ENCODE measurements at regions not wholly inside any gene's neighbourhood (a gene's known extent, or its start where the extent isn't known, plus 50 kb on each side); places are given as distances from the start of the nearest gene placed in this dataset.
"Not testable (repeated sequence)": the region's sequence is repeated elsewhere in the genome, so short reads cannot be mapped to it uniquely, and the experiment has no call there.

DNA sequence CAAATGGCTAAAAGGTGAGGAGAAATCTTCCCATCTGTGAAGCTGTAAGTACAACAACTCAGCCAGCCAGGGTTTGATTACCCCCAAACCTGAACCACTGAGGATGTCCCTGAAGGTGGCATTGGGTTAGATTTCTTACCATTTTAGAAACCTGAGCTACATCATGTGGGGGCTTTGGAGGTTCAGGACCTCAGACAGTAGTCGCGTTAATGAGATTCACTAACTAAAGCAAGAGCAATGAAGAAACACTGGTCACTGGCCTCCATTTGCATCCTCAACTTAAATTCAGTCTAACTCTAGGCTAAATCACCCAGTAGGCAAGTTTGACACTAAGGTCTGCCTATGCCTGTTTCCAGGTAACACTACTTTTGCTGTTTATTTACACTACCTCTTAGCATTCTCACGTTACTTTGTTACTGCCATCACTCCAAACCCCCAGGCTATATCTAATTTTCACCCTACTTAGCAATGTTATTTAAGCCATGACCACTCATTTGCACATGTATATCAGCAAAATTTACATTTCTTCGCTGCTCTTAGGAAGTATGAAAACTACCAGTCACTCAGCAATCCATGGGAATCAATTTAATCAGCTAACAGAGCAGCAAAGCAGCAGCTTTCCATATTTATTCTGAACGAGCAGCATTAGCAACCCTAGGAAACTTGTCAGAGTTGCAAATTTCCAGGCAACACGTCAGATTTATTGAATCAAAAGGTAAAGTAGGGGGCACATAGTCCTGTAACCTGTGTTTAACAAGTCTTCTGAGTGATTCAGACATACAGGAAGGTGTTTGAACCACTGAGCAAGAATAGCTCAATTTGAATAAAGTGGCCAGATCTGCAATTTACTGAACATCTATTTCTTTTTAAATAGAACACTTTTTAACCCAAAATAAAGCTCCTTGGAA, 788.4 kb upstream of the SORCS1 start:
- Mint-ChIP-seq H3K4me1 (ENCODE audit: low read depth) (no peaks in the 10 kb centered on the region), H3K4me3 (no peak overlapping the region), H3K36me3 (ENCODE audit: low read depth) (no peaks in the 10 kb centered on the region), H3K9me3 (peaks cover 20% of the 10 kb centered on the region), H3K27me3 (no peaks in the 10 kb centered on the region), H3K27ac (no peak overlapping the region)
- no peak for DNase-seq

- not testable (repeated sequence) for H3K27ac Mint-ChIP-seq; H3K36me3 Mint-ChIP-seq (ENCODE audit: low read depth); H3K4me3 Mint-ChIP-seq; DNase-seq; H3K4me1 Mint-ChIP-seq (ENCODE audit: low read depth); H3K27me3 Mint-ChIP-seq
- H3K9me3 Mint-ChIP-seq, result peaks cover 22% of the 10 kb centered on the region
These were observed 786.0 kb upstream of the SORCS1 start for GRCh38 chr10:107950411-107951062.

DNA sequence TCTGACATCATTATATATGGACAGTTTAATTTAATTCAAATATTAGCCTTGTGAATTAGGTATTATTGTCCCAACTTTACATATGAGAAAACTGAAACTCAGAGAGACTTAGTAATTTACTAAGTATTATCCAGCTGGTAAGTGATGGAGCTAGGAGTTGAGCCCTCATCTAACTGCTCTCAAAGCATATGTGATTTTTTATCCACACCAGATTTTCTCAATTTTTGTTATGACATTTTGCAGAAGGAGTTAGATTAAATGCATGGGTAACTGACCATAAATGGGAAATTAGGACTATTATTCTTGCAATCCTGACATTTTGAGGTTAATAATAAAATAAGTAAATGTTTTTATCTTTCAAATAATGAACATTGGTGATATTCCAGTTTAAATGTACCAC, 778.3 kb upstream of the SORCS1 start:
- no peaks in the 10 kb centered on the region for H3K36me3 Mint-ChIP-seq (ENCODE audit: low read depth)
- H3K4me3 Mint-ChIP-seq, result no peak overlapping the region
- peaks cover 15% of the 10 kb centered on the region for H3K9me3 Mint-ChIP-seq
- H3K4me1 Mint-ChIP-seq (ENCODE audit: low read depth), result no peaks in the 10 kb centered on the region
- DNase-seq, result no peak
- no peak overlapping the region for H3K27ac Mint-ChIP-seq
- no peaks in the 10 kb centered on the region for H3K27me3 Mint-ChIP-seq

GRCh38 chr10:107933076-107933475, 768.6 kb upstream of the SORCS1 start:
- Mint-ChIP-seq H3K4me3 (no peak overlapping the region), H3K9me3 (peaks cover 14% of the 10 kb centered on the region), H3K27ac (no peak overlapping the region), H3K27me3 (no peaks in the 10 kb centered on the region), H3K36me3 (ENCODE audit: low read depth) (no peaks in the 10 kb centered on the region), H3K4me1 (ENCODE audit: low read depth) (no peaks in the 10 kb centered on the region)
- DNase-seq, result no peak

DNA sequence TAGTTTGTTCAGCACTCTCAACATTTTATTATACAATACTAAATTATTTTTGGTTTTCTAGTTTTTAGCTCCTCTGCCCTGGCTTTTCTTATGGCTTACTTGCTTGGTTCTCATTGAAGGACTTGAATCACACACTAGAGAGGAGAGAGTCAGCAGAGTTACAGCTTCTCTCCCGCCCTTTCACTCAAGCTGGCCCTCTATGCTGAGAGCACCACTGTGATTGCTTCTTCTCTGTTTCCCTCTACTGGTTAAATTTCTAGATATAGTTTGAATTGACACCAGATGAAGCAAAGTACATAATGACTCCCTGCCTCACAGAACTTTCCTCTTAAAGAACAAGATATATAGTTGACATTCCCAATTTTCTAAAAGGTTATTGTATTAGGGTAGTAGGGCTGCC, 767.3 kb upstream of the SORCS1 start:
- H3K27ac Mint-ChIP-seq, result no peak overlapping the region
- no peaks in the 10 kb centered on the region for H3K27me3 Mint-ChIP-seq
- peaks cover 13% of the 10 kb centered on the region for H3K9me3 Mint-ChIP-seq
- no peak for DNase-seq
- H3K4me3 Mint-ChIP-seq, result no peak overlapping the region
- H3K36me3 Mint-ChIP-seq (ENCODE audit: low read depth), result no peaks in the 10 kb centered on the region
- H3K4me1 Mint-ChIP-seq (ENCODE audit: low read depth), result no peaks in the 10 kb centered on the region

- Mint-ChIP-seq H3K4me1 (ENCODE audit: low read depth) (no peaks in the 10 kb centered on the region), H3K36me3 (ENCODE audit: low read depth) (no peaks in the 10 kb centered on the region), H3K27ac (no peak overlapping the region), H3K27me3 (no peaks in the 10 kb centered on the region), H3K4me3 (no peak overlapping the region), H3K9me3 (peaks cover 14% of the 10 kb centered on the region)
- no peak for DNase-seq
These were observed 765.5 kb upstream of the SORCS1 start for GRCh38 chr10:107930037-107930436.

- no peaks in the 10 kb centered on the region for H3K36me3 Mint-ChIP-seq (ENCODE audit: low read depth)
- no peaks in the 10 kb centered on the region for H3K4me1 Mint-ChIP-seq (ENCODE audit: low read depth)
- H3K9me3 Mint-ChIP-seq, result peaks cover 15% of the 10 kb centered on the region
- no peak overlapping the region for H3K27ac Mint-ChIP-seq
- no peak overlapping the region for H3K4me3 Mint-ChIP-seq
- no peak for DNase-seq
- H3K27me3 Mint-ChIP-seq, result no peaks in the 10 kb centered on the region
These were observed 760.0 kb upstream of the SORCS1 start for GRCh38 chr10:107924458-107924857.

DNA sequence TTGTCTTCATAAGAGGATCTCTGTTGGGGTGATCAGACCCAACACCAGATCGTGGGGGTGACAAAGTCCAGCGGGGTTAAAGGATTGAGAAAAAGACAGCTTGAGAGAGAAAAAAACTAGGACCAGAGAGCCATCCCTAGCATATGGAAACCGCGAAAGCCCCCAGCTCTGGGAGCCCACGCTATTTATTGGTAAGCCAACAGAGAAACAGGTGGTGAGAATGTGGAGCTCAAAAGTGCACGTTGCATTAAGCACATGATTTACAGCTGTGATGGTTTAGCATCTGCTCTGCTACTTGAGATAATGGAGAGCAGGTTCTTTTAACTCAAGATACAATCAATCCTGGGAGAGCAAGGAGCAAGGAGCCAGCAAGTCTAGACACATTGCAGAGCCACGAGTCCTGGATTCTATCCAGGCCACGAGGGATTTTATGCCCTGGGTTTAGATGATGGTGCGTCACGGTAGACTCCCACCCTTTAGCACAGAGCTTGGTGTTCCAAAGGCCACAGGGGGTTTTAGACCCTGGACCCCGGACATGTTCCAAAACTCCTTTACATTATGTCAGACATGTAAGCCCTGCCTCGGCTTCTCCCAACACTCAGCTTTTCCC, 755.2 kb upstream of the SORCS1 start:
- peaks cover 18% of the 10 kb centered on the region for H3K9me3 Mint-ChIP-seq
- H3K36me3 Mint-ChIP-seq (ENCODE audit: low read depth), result no peaks in the 10 kb centered on the region
- peaks cover 12% of the 10 kb centered on the region for H3K27me3 Mint-ChIP-seq
- no peak overlapping the region for H3K27ac Mint-ChIP-seq
- DNase-seq, result no peak
- H3K4me1 Mint-ChIP-seq (ENCODE audit: low read depth), result no peaks in the 10 kb centered on the region
- no peak overlapping the region for H3K4me3 Mint-ChIP-seq

DNA sequence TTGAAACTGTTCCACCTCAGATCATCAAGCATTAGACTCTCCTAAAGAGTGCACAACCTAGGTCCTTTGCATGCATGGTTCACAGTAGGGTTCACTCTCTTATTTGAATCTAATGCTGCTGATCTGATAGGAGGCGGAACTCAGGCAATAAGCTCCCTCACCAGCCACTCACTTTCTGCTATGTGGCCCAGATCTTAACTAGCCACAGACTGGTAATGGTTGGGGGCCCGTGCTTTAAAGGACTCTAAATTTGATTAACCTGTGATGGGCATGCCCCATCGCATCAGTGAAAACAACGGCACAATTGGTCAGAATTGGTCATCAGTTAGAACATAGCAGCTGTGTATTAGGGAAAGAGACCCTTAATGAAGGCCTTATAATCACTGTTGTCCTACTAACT, 753.7 kb upstream of the SORCS1 start:
- no peak overlapping the region for H3K27ac Mint-ChIP-seq
- no peaks in the 10 kb centered on the region for H3K36me3 Mint-ChIP-seq (ENCODE audit: low read depth)
- no peak overlapping the region for H3K4me3 Mint-ChIP-seq

GRCh38 chr10:107915215-107915610, 750.7 kb upstream of the SORCS1 start:
- no peak overlapping the region for H3K27ac Mint-ChIP-seq
- no peak overlapping the region for H3K4me3 Mint-ChIP-seq
- no peaks in the 10 kb centered on the region for H3K36me3 Mint-ChIP-seq (ENCODE audit: low read depth)
- no peaks in the 10 kb centered on the region for H3K4me1 Mint-ChIP-seq (ENCODE audit: low read depth)
- peaks cover 22% of the 10 kb centered on the region for H3K27me3 Mint-ChIP-seq
- no peak for DNase-seq
- peaks cover 21% of the 10 kb centered on the region for H3K9me3 Mint-ChIP-seq

More for the DNA sequence above, 753.7 kb upstream of the SORCS1 start:
- H3K9me3 Mint-ChIP-seq, result peaks cover 21% of the 10 kb centered on the region
- DNase-seq, result no peak
- H3K27me3 Mint-ChIP-seq, result peaks cover 22% of the 10 kb centered on the region
- H3K4me1 Mint-ChIP-seq (ENCODE audit: low read depth), result no peaks in the 10 kb centered on the region

- no peak overlapping the region for H3K4me3 Mint-ChIP-seq
- no peaks in the 10 kb centered on the region for H3K4me1 Mint-ChIP-seq (ENCODE audit: low read depth)
- H3K27me3 Mint-ChIP-seq, result peaks cover 22% of the 10 kb centered on the region
- no peak for DNase-seq
- H3K36me3 Mint-ChIP-seq (ENCODE audit: low read depth), result no peaks in the 10 kb centered on the region
- H3K27ac Mint-ChIP-seq, result no peak overlapping the region
- peaks cover 21% of the 10 kb centered on the region for H3K9me3 Mint-ChIP-seq
These were observed 750.1 kb upstream of the SORCS1 start for GRCh38 chr10:107914450-107915214.

- peaks cover 15% of the 10 kb centered on the region for H3K9me3 Mint-ChIP-seq
- H3K36me3 Mint-ChIP-seq (ENCODE audit: low read depth), result no peaks in the 10 kb centered on the region
- no peak overlapping the region for H3K27ac Mint-ChIP-seq
- DNase-seq, result no peak
- peaks cover 22% of the 10 kb centered on the region for H3K27me3 Mint-ChIP-seq
- H3K4me1 Mint-ChIP-seq (ENCODE audit: low read depth), result no peaks in the 10 kb centered on the region
- H3K4me3 Mint-ChIP-seq, result no peak overlapping the region
These were observed 749.1 kb upstream of the SORCS1 start for GRCh38 chr10:107913317-107914294.

DNA sequence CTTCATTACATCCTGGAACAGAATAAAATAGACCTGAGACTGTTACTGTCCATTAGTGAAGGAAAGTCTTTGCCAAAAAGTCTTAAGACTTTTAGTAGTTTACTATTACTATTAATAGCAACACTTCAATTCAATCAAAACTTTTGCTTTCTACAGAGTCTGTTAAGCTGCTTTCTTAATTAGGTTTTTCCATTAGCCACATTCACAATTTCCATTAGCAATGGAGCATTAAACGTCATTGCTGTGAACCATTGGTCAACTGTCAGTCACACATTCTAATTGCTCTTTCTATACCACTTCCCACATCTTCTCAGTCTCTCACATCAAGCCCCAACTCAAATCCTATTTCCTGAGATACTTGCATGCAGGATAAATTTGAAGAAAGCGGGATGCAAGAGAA, 736.6 kb upstream of the SORCS1 start:
- Mint-ChIP-seq H3K4me3 (no peak overlapping the region), H3K27ac (no peak overlapping the region), H3K4me1 (ENCODE audit: low read depth) (no peaks in the 10 kb centered on the region), H3K9me3 (peaks cover 20% of the 10 kb centered on the region), H3K36me3 (ENCODE audit: low read depth) (no peaks in the 10 kb centered on the region), H3K27me3 (no peaks in the 10 kb centered on the region)
- no peak for DNase-seq
